ENCODE measurements at regions not wholly inside any gene's neighbourhood (a gene's known extent, or its start where the extent isn't known, plus 50 kb on each side); places are given as distances from the start of the nearest gene placed in this dataset.
"Not testable (repeated sequence)": the region's sequence is repeated elsewhere in the genome, so short reads cannot be mapped to it uniquely, and the experiment has no call there.

DNA sequence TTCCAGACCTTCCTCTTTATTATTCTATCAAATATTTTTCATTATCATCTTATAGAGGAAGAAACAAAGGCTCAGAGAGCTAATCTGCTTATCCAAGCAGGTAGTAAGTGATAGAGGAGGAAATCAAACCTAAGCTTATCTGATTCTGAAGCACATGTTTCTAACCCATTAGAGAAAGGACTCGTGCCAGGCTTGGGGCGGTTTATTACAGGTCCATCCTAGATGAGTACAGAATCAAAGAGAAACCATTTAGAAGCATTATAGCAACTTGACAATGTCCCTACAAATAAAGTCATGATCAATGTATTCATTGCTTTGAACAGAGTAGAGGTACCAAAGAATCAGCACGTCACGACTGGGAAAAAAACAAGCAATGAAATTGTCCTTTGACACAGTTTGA lies 303.0 kb downstream of the CYRIA start:
- DNase-seq, result no peak

- no peak for DNase-seq
Measured at GRCh38 chr2:16361261-16361995, 304.2 kb downstream of the CYRIA start.

DNA sequence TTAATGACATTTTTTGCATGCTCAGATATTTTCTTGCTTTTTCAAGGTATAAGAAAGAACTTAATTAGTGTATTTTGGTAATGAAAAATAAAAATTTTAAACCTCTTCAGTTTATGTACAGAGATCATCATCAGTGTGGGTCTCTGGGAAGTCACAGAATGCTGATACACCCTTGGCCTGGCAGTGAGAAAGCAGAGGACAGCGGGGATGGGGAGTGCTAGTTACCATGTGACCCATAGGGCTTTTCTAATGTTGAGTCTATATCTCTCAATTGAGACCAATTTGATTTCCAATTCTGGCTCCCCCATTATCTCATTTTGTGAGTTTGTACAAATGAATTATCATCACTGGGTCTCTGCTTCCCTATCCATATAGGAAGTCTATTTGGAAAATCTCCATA lies 305.7 kb downstream of the CYRIA start:
- no peak for DNase-seq

GRCh38 chr2:16357188-16357587 lies 308.4 kb downstream of the CYRIA start:
- DNase-seq, result no peak

DNA sequence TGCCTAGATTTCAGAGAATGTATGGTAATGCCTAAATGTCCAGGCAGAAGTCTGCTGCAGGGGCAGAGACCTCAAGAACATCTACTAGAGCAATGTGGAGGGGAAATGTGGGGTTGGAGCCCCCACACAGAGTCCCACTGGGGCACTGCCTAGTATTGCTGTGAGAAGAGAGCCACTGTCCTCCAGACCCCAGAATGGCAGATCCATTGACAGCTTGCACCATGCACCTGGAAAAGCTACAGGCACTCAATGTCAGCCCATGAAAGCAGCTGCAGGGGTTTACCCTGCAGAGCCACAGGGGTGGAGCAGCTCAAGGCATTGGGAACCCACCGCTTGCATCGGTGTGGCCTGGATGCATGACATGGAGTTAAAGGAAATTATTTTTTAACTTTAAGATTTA lies 314.1 kb downstream of the CYRIA start:
- DNase-seq, result no peak

DNA sequence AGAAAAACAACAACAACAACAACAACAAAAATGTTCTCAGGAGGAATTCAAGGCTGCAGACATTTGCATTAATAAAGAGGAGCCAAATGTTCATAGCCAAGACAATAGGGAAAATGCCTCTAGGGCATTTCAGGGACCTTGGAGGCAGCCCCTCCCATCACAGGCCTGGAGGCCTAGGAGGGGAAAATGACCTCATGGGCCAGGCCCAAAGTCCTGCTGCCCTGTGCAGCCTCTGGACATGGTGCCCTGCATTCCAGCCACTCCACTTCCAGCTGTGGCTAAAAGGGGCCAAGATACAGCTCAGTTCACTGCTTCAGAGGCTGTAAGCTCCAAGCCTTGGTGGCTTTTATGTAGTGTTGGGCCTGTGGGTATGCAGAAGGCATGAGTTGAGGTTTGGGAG lies 314.5 kb downstream of the CYRIA start:
- no peak for DNase-seq

GRCh38 chr2:16350211-16350610 lies 315.4 kb downstream of the CYRIA start:
- no peak for DNase-seq

DNA sequence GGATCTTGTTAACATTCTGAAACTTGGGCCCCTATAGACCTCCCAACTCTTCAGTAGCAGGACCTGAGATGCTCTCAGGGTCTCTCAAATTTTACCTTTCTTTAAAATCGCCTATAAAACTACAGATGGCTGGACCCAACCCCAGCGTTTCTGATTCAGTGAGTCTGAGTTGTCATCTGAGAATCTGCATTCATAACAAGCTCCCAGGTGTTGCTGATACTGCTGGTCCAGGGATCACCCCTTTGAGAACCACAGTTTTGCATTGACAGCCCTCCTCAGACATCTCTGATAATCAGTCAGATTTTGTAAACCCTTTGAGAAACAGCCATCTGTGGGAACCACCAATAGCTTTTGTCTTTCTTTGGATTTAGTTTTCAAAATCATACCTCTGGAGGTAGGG lies 315.8 kb downstream of the CYRIA start:
- no peak for DNase-seq

- DNase-seq, result no peak
Measured at GRCh38 chr2:16348821-16349515, 316.7 kb downstream of the CYRIA start.

DNA sequence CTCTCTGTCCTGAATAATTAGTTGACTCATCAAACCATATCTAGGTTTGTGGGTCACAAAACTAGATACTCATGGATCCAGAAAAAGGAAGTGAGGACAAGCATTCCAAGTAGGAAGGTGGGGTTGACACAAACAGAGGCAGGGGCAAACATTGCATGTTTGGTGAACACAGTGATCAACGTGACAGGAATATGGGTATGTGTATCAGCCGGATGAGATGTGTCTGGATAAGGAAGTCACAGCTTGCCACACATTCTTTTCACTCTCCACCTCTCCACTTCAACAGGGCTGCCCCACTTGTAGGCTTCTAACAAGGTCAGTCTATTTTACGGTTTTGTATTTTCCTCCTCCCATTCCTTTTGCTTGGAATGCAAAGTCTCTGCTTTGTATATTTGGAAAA lies 319.0 kb downstream of the CYRIA start:
- no peak for DNase-seq

DNA sequence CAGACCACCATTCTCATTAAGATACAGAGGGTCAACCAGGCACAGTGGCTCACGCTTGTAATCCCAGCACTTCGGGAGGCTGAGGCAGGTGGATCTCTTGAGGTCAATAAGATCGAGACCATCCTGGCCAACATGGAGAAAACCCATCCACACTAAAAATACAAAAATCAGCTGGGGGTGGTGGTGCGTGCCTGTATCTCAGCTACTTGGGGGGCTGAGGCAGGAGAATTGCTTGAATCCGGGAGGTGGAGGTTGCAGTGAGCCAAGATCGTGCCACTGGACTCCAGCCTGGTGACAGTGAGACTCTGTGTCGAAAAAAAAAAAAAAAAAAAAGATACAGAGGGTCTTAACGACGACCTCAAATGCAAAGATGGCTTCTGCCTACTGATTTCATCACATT lies 320.4 kb downstream of the CYRIA start:
- not testable (repeated sequence) for DNase-seq

GRCh38 chr2:16339206-16339605 lies 326.4 kb downstream of the CYRIA start:
- DNase-seq, result no peak

- no peak for DNase-seq
Measured at GRCh38 chr2:16338026-16338425, 327.6 kb downstream of the CYRIA start.

GRCh38 chr2:16336916-16337315 lies 328.7 kb downstream of the CYRIA start:
- no peak for DNase-seq

- DNase-seq, result no peak
Measured at GRCh38 chr2:16336491-16336890, 329.1 kb downstream of the CYRIA start.

DNA sequence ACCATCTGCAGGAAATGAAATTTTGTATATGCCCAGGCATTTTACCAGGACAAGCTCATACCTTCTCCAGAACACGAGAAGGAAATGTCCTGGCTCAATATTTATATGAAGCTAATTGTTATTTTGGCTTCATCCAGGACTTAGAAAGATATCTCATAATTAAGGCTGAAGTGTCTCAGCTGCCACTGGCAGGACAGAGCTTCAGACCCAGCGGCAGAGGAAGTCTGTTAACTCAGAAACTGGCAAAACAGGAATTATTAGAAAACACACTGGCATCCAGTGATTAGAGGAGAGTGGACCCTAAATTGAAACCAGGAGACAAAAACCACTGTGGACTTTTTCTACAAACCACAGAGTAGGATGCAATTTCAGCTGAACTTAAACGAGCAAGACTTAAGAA lies 329.7 kb downstream of the CYRIA start:
- no peak for DNase-seq

GRCh38 chr2:16335604-16335930 lies 330.1 kb downstream of the CYRIA start:
- DNase-seq, result no peak

- DNase-seq, result no peak
Measured at GRCh38 chr2:16334886-16335603, 330.6 kb downstream of the CYRIA start.

DNA sequence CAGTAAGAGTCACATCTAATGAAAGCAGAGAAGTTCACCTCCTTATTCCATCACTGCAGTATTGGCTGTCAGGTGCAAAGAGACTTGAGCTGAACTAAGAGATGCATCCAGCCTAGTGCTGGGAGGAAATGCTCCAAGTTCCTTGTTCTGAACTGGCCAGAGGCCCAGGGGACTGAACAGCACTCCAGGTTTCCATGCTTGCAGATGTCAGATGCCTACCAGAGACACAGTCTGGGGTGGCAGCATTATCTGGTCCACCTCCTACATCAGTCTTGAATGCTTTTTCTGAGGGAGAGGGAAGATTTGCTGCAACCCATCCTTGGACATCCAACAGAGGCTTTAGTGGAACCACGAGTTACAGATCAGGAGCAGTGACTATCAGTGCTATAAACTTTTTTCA lies 331.3 kb downstream of the CYRIA start:
- no peak for DNase-seq

- no peak for DNase-seq
Measured at GRCh38 chr2:16333681-16334080, 332.0 kb downstream of the CYRIA start.

DNA sequence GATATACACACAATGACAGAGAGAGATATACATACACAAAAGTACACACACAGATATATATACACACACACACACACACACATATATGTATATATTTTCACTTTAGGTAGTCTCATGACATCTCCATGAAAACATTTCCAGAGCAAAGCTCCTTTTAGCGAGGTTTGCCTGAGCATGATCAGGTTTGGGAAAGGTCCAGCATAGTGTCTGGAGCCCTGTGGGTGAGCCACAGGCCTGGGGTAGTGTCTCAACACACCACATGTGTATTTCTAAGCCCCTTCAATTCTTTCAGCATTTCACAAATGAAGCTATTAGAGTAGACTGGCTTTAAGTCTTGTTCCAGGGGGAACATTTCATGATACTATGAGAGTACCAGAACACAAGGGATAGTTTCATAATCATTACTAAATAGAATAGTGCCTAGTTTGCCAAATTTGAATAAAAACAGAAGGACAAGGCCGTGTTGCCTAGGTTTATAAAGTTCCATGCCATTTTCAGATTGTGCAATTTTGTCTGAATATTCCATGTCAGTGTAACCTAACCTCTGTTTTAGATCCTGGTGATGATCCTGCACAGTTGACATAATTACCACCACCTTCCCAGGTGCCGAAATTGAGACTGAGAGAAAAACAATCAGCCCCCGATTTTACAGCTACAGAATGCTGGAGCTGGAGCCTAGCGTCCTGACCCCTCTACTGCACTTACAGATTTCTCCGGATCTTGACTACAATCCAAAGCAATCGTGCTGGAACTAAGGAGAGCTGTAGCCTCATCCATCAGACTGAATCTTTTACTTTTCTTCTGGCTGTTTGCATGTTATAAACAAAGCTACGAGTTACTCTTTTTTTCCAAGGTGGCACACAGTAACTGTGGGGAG lies 332.7 kb downstream of the CYRIA start:
- DNase-seq, result no peak

- no peak for DNase-seq
Measured at GRCh38 chr2:16331772-16332171, 333.9 kb downstream of the CYRIA start.

GRCh38 chr2:16330982-16331381 lies 334.7 kb downstream of the CYRIA start:
- DNase-seq, result no peak

Data from right kidney (tissue), 1 donor.